A673 (cell line): ENCODE measurements at regions not wholly inside any gene's neighbourhood (a gene's known extent, or its start where the extent isn't known, plus 50 kb on each side); places are given as distances from the start of the nearest gene placed in this dataset.
A peak's percentile ranks its signal among the peaks of the same experiment; 100 is the strongest.

Experiments
- BruUV-seq: library from RNA; stranded (reverse); fragments of 400-500 nt; replicated peaks from 2 replicates; lab custom pipeline; 2021; lab: Mats Ljungman, UMichigan
- CTCF ChIA-PET: fragments of 300-600 bp; sonication (Branson Sonifier 250); formaldehyde crosslinking; loops from one replicate; lab custom pipeline; 2022; ENCODE audit warnings: antibody characterized with exemption; lab: Charles Lee
- POLR2A ChIA-PET: fragments of 300-600 bp; sonication (Branson Sonifier 250); formaldehyde crosslinking; loops from one replicate; lab custom pipeline; 2022; ENCODE audit warnings: antibody characterized with exemption; ENCODE audit not compliant: low non-redundant PET; lab: Charles Lee
- DNase-seq: peaks from one replicate; pipeline ENCODE4 v3.0.0-alpha.2; 2015; ENCODE audit warnings: low spot score
- H3K27ac ChIP-seq: fragments of 200-600 bp; sonication (generic); 2 replicates; pipeline ENCODE4 v1.5.1; 2016; ENCODE audit warnings: mixed run types, low read depth, mild to moderate bottlenecking, mixed read lengths, antibody characterized with exemption, low read length; ENCODE audit not compliant: poor library complexity, severe bottlenecking
- H3K27me3 ChIP-seq: fragments of 200-600 bp; sonication (generic); replicated peaks from 2 replicates; pipeline ENCODE4 v1.6.1; 2017; ENCODE audit warnings: mixed run types, low read depth, mild to moderate bottlenecking, mixed read lengths, antibody characterized with exemption, low read length; ENCODE audit not compliant: insufficient read depth, poor library complexity
- H3K36me3 ChIP-seq: fragments of 200-600 bp; sonication (generic); 2 replicates; pipeline ENCODE4 v1.6.1; 2016; ENCODE audit warnings: mixed run types, mild to moderate bottlenecking, mixed read lengths, antibody characterized with exemption, low read length; ENCODE audit not compliant: insufficient read depth, poor library complexity, severe bottlenecking
- H3K4me1 ChIP-seq: fragments of 200-600 bp; sonication (generic); 2 replicates; pipeline ENCODE4 v1.6.1; 2017; ENCODE audit warnings: mixed run types, mild to moderate bottlenecking, mixed read lengths, antibody characterized with exemption, low read length; ENCODE audit not compliant: insufficient read depth, poor library complexity, severe bottlenecking
- H3K4me3 ChIP-seq: fragments of 200-600 bp; sonication (generic); 2 replicates; pipeline ENCODE4 v1.5.1; 2016; ENCODE audit warnings: low read depth, mixed run types, mild to moderate bottlenecking, mixed read lengths, low read length; ENCODE audit not compliant: poor library complexity, severe bottlenecking
- H3K9me3 ChIP-seq: fragments of 200-600 bp; sonication (generic); 2 replicates; pipeline ENCODE4 v1.6.1; 2016; ENCODE audit warnings: mixed run types, low read depth, mild to moderate bottlenecking, mixed read lengths, antibody characterized with exemption, low read length; ENCODE audit not compliant: poor library complexity, severe bottlenecking
- CTCF ChIP-seq: fragments of 300-800, 200-600 bp; sonication (generic); conservative IDR thresholded peaks from 2 replicates; pipeline ENCODE4 v1.5.1; 2017; ENCODE audit warnings: low read depth, mild to moderate bottlenecking, antibody characterized with exemption, low read length, moderate library complexity, mixed read lengths
- EZH2 ChIP-seq: fragments of 200-600 bp; sonication (generic); IDR thresholded peaks from 2 replicates; pipeline ENCODE4 v1.6.1; 2017; ENCODE audit warnings: borderline replicate concordance, low read depth, mild to moderate bottlenecking, mixed read lengths, antibody characterized with exemption, low read length; ENCODE audit not compliant: poor library complexity, severe bottlenecking
- intact Hi-C: fragments of 100-400 bp; cut with micrococcal nuclease; formaldehyde crosslinking; loops from one replicate; pipeline ENCODE4 v1.10.0; 2022; ENCODE audit not compliant: unreplicated experiment

GRCh38 chr6:23526526-23526925, 599.5 kb upstream of the NRSN1 start:
- H3K27me3 ChIP-seq = no peaks in the 10 kb centered on the region
- no peak for TF ChIP-seq EZH2
- TF ChIP-seq CTCF = no peak
- BruUV-seq = no TSS peak
- peaks cover 6% of the 10 kb centered on the region for H3K4me1 ChIP-seq
- H3K27ac ChIP-seq = no peak overlapping the region
- intact Hi-C loops = no loop called here
- H3K4me3 ChIP-seq = no peak overlapping the region
- H3K9me3 ChIP-seq = no peaks in the 10 kb centered on the region
- ChIA-PET CTCF (no interaction called here), POLR2A (no interaction called here)
- DNase-seq = no peak
- no peaks in the 10 kb centered on the region for H3K36me3 ChIP-seq

GRCh38 chr6:23529902-23530301, 596.1 kb upstream of the NRSN1 start:
- H3K4me3 ChIP-seq = no peak overlapping the region
- H3K36me3 ChIP-seq = no peaks in the 10 kb centered on the region
- H3K9me3 ChIP-seq = no peaks in the 10 kb centered on the region
- no peak for TF ChIP-seq EZH2
- H3K4me1 ChIP-seq = peaks cover 11% of the 10 kb centered on the region
- ChIA-PET POLR2A (no interaction called here), CTCF (no interaction called here)
- intact Hi-C loops = no loop called here
- BruUV-seq = no TSS peak
- no peak overlapping the region for H3K27ac ChIP-seq
- no peaks in the 10 kb centered on the region for H3K27me3 ChIP-seq
- DNase-seq = no peak

- BruUV-seq = no TSS peak
- Histone ChIP-seq H3K9me3 (no peaks in the 10 kb centered on the region), H3K4me1 (peaks cover 11% of the 10 kb centered on the region), H3K27me3 (no peaks in the 10 kb centered on the region), H3K27ac (no peak overlapping the region), H3K4me3 (no peak overlapping the region), H3K36me3 (no peaks in the 10 kb centered on the region)
- intact Hi-C loops = no loop called here
- CTCF ChIA-PET = no interaction called here
- POLR2A ChIA-PET = interaction anchor here (0.6 kb wide), 1 partner anchor 549 kb away, joined by 3 read pairs; no protein-coding TSS in a partner anchor
- TF ChIP-seq EZH2 (no peak), CTCF (no peak)
- peak; percentile 91 for DNase-seq
Measured at GRCh38 chr6:23531666-23532065, 594.3 kb upstream of the NRSN1 start.

- Histone ChIP-seq H3K36me3 (no peaks in the 10 kb centered on the region), H3K4me3 (no peak overlapping the region), H3K27me3 (no peaks in the 10 kb centered on the region), H3K9me3 (no peaks in the 10 kb centered on the region), H3K4me1 (peaks cover 11% of the 10 kb centered on the region), H3K27ac (no peak overlapping the region)
- TF ChIP-seq CTCF = no peak
- no peak for TF ChIP-seq EZH2
- intact Hi-C loops = no loop called here
- POLR2A ChIA-PET = interaction anchor here (0.6 kb wide), 1 partner anchor 550 kb away, joined by 3 read pairs; no protein-coding TSS in a partner anchor
- BruUV-seq = TSS peak; percentile 62
- CTCF ChIA-PET = no interaction called here
- no peak for DNase-seq
Measured at GRCh38 chr6:23532227-23532626, 593.8 kb upstream of the NRSN1 start.
